Coronary artery (tissue), 2 donors: ENCODE measurements at regions not wholly inside any gene's neighbourhood (a gene's known extent, or its start where the extent isn't known, plus 50 kb on each side); places are given as distances from the start of the nearest gene placed in this dataset.

Experiments
- DNase-seq: peaks from one replicate; pipeline ENCODE4 v3.0.0-alpha.2; 2017; ENCODE audit warnings: low spot score
- H3K27ac ChIP-seq, 2 donors: fragments of 200-600 bp; sonication (generic); one replicate each; pipeline ENCODE4 v1.5.1; 2016 to 2019
- H3K4me3 ChIP-seq: fragments of 200-600 bp; sonication (generic); 2 replicates; pipeline ENCODE4 v1.5.1; 2016; ENCODE audit warnings: mild to moderate bottlenecking, moderate library complexity
- TF ChIP-seq, protein P1 (sequence below): fragments of 200-600 bp; sonication (generic); IDR thresholded peaks from one replicate; pipeline ENCODE4 v1.5.1; 2019; ENCODE audit warnings: antibody characterized with exemption

DNA sequence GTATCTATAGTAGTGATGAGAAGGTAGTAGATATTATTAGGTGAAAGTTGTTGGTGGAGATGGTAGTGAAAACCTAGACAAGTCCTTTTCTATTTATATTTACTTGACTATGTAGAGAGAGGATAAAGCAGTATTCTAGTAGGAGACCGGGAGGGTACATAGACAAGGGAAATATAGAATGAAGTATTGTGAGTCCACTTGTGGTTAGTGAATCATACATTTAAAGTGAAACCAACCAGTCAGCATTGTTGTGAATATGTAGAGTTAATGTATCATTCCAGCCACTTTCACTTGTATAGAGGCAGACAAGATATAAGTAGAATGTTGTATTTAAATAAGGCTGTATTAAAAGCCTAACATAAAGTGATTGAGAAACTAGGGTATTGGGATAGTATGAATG lies 1711.3 kb upstream of the ACO1 start:
- no peak overlapping the region for H3K27ac ChIP-seq
- TF ChIP-seq, protein P1, sequence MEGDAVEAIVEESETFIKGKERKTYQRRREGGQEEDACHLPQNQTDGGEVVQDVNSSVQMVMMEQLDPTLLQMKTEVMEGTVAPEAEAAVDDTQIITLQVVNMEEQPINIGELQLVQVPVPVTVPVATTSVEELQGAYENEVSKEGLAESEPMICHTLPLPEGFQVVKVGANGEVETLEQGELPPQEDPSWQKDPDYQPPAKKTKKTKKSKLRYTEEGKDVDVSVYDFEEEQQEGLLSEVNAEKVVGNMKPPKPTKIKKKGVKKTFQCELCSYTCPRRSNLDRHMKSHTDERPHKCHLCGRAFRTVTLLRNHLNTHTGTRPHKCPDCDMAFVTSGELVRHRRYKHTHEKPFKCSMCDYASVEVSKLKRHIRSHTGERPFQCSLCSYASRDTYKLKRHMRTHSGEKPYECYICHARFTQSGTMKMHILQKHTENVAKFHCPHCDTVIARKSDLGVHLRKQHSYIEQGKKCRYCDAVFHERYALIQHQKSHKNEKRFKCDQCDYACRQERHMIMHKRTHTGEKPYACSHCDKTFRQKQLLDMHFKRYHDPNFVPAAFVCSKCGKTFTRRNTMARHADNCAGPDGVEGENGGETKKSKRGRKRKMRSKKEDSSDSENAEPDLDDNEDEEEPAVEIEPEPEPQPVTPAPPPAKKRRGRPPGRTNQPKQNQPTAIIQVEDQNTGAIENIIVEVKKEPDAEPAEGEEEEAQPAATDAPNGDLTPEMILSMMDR: no peak
- no peak for DNase-seq
- H3K4me3 ChIP-seq: no peak overlapping the region

DNA sequence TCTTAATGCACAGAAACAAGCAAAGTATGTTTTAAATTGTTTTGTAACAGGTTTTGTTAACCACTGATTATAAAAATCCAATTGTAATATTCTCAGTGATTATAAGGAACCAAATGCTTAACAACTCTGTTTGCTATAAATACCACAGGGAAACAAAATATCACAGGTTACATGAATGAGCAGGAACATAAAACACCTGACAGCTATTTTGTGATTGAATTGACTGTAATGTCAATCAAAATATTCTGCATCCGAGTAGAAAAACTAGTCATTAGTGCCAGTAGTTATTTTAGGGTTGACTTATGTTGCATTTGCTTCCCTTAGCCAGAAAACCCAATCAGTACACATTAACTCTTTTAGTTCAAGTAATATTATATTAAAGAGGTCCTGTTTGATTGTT lies 1707.8 kb upstream of the ACO1 start:
- DNase-seq: no peak

DNA sequence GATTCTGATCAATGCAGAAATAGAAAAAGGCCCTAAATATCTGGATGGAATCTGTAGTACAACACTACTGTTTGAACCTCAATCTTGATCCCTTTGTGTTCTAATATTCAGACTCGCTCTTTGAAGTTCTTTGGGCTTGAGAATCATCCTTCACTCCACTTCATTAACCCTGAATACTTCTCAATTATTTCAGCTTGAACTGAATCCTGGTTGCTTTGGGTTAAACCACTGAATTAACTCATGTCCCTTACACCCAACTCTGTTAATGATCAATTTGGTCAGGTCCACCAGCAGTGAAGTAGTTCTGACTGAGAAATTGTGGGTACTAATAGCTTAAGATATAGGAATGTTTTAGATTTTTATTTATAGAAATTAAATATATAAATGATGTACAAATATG lies 1707.2 kb upstream of the ACO1 start:
- TF ChIP-seq, protein P1: no peak
- Histone ChIP-seq H3K4me3 (no peak overlapping the region), H3K27ac (no peak overlapping the region)
- no peak for DNase-seq

More for the DNA sequence above, 1707.8 kb upstream of the ACO1 start:
- Histone ChIP-seq H3K4me3 (no peak overlapping the region), H3K27ac (no peak overlapping the region)
- TF ChIP-seq, protein P1: no peak

DNA sequence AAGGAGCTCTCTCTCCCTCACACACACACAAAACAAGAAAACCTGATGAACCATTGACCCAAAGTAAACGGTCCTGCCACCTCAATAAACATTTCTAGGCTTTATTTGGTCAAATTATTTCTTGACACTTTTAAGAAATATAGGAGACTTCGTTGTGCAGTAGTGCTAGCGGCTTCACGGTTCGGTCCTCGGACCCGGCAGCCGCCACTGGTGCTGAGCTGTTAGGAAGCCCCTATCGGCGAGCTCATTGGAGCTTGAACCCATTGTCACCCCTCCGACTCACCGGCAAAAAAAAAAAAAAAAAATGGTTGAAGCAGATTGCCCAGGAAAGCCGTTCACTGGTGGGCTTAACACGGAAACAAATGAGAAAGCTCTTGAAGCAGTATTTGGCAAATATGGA lies 1695.6 kb upstream of the ACO1 start:
- TF ChIP-seq, protein P1: no peak
- no peak for DNase-seq
- Histone ChIP-seq H3K4me3 (no peak overlapping the region), H3K27ac (no peak overlapping the region)

DNA sequence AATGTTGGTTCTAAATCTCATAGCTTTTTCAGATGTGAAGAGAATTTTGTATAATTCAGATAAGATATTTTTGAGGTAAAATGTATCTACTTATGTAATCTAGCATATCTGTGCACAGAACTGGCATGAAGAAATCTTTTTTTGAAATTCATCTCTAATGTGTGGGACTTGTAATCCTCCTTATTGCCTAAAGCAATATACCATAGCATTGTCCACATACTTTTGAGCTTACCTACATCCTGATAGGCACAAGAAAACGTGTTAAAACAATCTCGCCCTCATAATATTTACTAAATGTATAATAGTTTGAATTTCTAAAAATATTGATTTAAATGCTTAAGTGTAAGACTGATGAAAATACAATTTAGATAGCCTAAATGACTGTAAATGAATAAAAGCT lies 1686.5 kb upstream of the ACO1 start:
- TF ChIP-seq, protein P1: no peak
- Histone ChIP-seq H3K4me3 (no peak overlapping the region), H3K27ac (no peak overlapping the region)
- no peak for DNase-seq

DNA sequence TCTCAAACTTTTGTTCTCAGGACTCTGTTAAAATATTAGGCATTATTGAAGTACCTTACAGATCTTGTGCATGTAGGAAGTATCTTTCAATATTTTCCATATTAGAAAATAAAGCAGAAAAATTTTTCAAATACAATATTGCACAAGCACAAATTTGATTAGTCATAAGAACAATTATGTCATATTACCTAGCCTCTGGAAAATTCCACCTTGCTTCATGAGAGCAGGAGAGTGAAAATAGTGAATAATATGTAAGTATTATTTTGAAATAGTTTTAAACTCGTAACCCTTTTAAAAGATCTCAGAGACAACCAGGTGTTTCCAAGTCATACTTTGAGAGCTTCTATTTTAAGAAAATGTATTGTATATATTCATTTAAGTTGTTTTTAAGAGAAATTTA lies 1672.9 kb upstream of the ACO1 start:
- no peak for DNase-seq
- H3K4me3 ChIP-seq: no peak overlapping the region
- TF ChIP-seq, protein P1: no peak
- H3K27ac ChIP-seq: no peak overlapping the region

DNA sequence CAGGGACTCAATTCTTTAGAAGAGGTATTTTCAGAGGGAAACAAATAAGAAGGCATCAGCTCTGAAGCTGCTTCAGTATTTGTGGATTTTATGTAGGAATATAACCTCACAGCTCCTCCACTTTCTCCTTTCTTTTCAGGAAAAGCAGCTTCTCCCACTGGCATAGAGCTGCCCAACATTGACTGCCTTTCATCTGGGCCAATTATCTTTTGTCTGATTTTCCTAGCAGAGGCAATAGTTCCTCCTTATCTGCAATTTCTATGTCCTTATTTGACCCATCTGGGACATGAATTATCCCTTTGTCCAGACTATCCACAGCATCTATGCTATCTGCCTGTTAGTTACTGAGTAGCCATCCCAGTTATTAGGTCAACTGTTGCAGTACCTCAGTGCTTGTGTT lies 1671.2 kb upstream of the ACO1 start:
- Histone ChIP-seq H3K4me3 (no peak overlapping the region), H3K27ac (no peak overlapping the region)
- TF ChIP-seq, protein P1: no peak
- no peak for DNase-seq
